IMR-90 (cell line): ENCODE measurements at regions not wholly inside any gene's neighbourhood (a gene's known extent, or its start where the extent isn't known, plus 50 kb on each side); places are given as distances from the start of the nearest gene placed in this dataset.

Source experiments
- ATAC-seq: fragments of 200-7000 bp; cut with Tn5 transposase; 2 replicates; pipeline ENCODE4 v1.9.1; 2020; ENCODE audit warnings: low read depth, mild to moderate bottlenecking, moderate library complexity
- BruUV-seq: library from RNA; stranded (reverse); fragments of 400-500 nt; replicated peaks from 2 replicates; lab custom pipeline; 2021; lab: Mats Ljungman, UMichigan
- CTCF ChIA-PET: fragments of 300-600 bp; formaldehyde crosslinking; extraction: SDS; loops from one replicate; lab custom pipeline; 2021; ENCODE audit warnings: antibody characterized with exemption; lab: Yijun Ruan, JAX
- POLR2A ChIA-PET: fragments of 300-600 bp; sonication (Branson Sonifier 250); formaldehyde crosslinking; loops from one replicate; lab custom pipeline; 2022; ENCODE audit warnings: antibody characterized with exemption; ENCODE audit not compliant: unreplicated experiment; lab: Charles Lee
- DNase-seq: peaks from one replicate; pipeline ENCODE4 v3.0.0; 2013
- H2AFZ ChIP-seq: replicated peaks from 2 replicates; pipeline ENCODE3; 2013; ENCODE audit warnings: low read length, mild to moderate bottlenecking; ENCODE audit not compliant: poor library complexity
- H2AK5ac ChIP-seq: 2 replicates; pipeline ENCODE4 v1.6.1; 2013; ENCODE audit warnings: low read depth, low read length, inconsistent platforms
- H2AK9ac ChIP-seq: replicated peaks from 2 replicates; pipeline ENCODE3; 2013; ENCODE audit warnings: mild to moderate bottlenecking, low read depth, low read length, moderate library complexity; ENCODE audit not compliant: poor library complexity
- H2BK120ac ChIP-seq: 2 replicates; pipeline ENCODE4 v1.6.1; 2013; ENCODE audit warnings: low read depth, low read length, inconsistent platforms
- H2BK15ac ChIP-seq: 3 replicates; pipeline ENCODE4 v1.6.1; 2013; ENCODE audit warnings: low read depth, low read length, inconsistent platforms
- H2BK20ac ChIP-seq: 2 replicates; pipeline ENCODE4 v1.6.1; 2013; ENCODE audit warnings: low read depth, mild to moderate bottlenecking, inconsistent platforms, low read length, moderate library complexity
- H2BK5ac ChIP-seq: 2 replicates; pipeline ENCODE4 v1.6.1; 2013; ENCODE audit warnings: mild to moderate bottlenecking, low read depth, low read length, inconsistent platforms; ENCODE audit not compliant: poor library complexity, severe bottlenecking
- H3K14ac ChIP-seq: replicated peaks from 2 replicates; pipeline ENCODE4 v1.6.1; 2013; ENCODE audit warnings: low read depth, low read length, inconsistent platforms
- H3K18ac ChIP-seq: 2 replicates; pipeline ENCODE4 v1.6.1; 2013; ENCODE audit warnings: low read depth, low read length, control low read depth
- H3K23ac ChIP-seq: 2 replicates; pipeline ENCODE4 v1.6.1; 2013; ENCODE audit warnings: low read depth, low read length, inconsistent platforms
- H3K27ac ChIP-seq: 2 replicates; pipeline ENCODE4 v1.5.1; 2013; ENCODE audit warnings: mild to moderate bottlenecking, control low read depth, low read length; ENCODE audit not compliant: insufficient read depth
- H3K27me3 ChIP-seq: 2 replicates; pipeline ENCODE4 v1.6.1; 2013; ENCODE audit warnings: low read length; ENCODE audit not compliant: control insufficient read depth, insufficient read depth
- H3K36me3 ChIP-seq: 2 replicates; pipeline ENCODE4 v1.6.1; 2013; ENCODE audit warnings: low read length, mixed read lengths; ENCODE audit not compliant: control insufficient read depth, insufficient read depth
- H3K4ac ChIP-seq: 2 replicates; pipeline ENCODE4 v1.6.1; 2013; ENCODE audit warnings: low read depth, low read length, inconsistent platforms
- H3K4me1 ChIP-seq: 2 replicates; pipeline ENCODE4 v1.6.1; 2013; ENCODE audit warnings: low read length, mixed read lengths; ENCODE audit not compliant: control insufficient read depth, insufficient read depth
- H3K4me2 ChIP-seq: 2 replicates; pipeline ENCODE4 v1.6.1; 2013; ENCODE audit warnings: low read depth, mild to moderate bottlenecking, control low read depth, low read length, moderate library complexity
- H3K4me3 ChIP-seq: 2 replicates; pipeline ENCODE4 v1.5.1; 2013; ENCODE audit warnings: low read depth, mild to moderate bottlenecking, control low read depth, low read length, moderate library complexity; ENCODE audit not compliant: insufficient read depth
- H3K56ac ChIP-seq: 2 replicates; pipeline ENCODE4 v1.6.1; 2013; ENCODE audit warnings: low read length, inconsistent platforms; ENCODE audit not compliant: insufficient read depth; ENCODE audit errors: extremely low read depth
- H3K79me1 ChIP-seq, 2 experiments: 2 replicates each; pipeline ENCODE4 v1.6.1; 2013; ENCODE audit warnings: low read length in 2 of 2, inconsistent platforms in 1 of 2, low read depth in 1 of 2
- H3K9ac ChIP-seq: 2 replicates; pipeline ENCODE4 v1.6.1; 2013; ENCODE audit warnings: low read depth, low read length, control low read depth
- H3K9me1 ChIP-seq: 2 replicates; pipeline ENCODE4 v1.6.1; 2013; ENCODE audit warnings: low read length, inconsistent platforms; ENCODE audit not compliant: insufficient read depth
- H3K9me3 ChIP-seq: 2 replicates; pipeline ENCODE4 v1.6.1; 2013; ENCODE audit warnings: low read length; ENCODE audit not compliant: control insufficient read depth, insufficient read depth
- H4K20me1 ChIP-seq: 2 replicates; pipeline ENCODE4 v1.6.1; 2013; ENCODE audit warnings: low read length, inconsistent platforms; ENCODE audit not compliant: insufficient read depth
- H4K5ac ChIP-seq: 2 replicates; pipeline ENCODE4 v1.6.1; 2013; ENCODE audit warnings: mild to moderate bottlenecking, low read depth, low read length, control low read depth
- H4K8ac ChIP-seq, 2 experiments: 2 replicates each; pipeline ENCODE4 v1.6.1; 2013; ENCODE audit warnings: low read depth in 2 of 2, low read length in 2 of 2, control low read depth in 1 of 2, inconsistent platforms in 1 of 2
- H4K91ac ChIP-seq: 2 replicates; pipeline ENCODE4 v1.6.1; 2013; ENCODE audit warnings: low read depth, low read length, inconsistent platforms; ENCODE audit not compliant: insufficient read depth
- BHLHE40 ChIP-seq: fragments of 150-350 bp; IDR thresholded peaks from 2 replicates; pipeline ENCODE4 v1.6.1; 2016; ENCODE audit warnings: mild to moderate bottlenecking, low read depth, low read length
- CEBPB ChIP-seq: IDR thresholded peaks from 2 replicates; pipeline ENCODE4 v1.6.1; 2012; ENCODE audit warnings: low read depth, low read length, improper control_type of control experiment
- CHD1 ChIP-seq: IDR thresholded peaks from 2 replicates; pipeline ENCODE4 v1.6.1; 2012; ENCODE audit warnings: low read depth, low read length, improper control_type of control experiment
- CTCF ChIP-seq: conservative IDR thresholded peaks from 2 replicates; pipeline ENCODE4 v1.5.1; 2012; ENCODE audit warnings: mild to moderate bottlenecking, low read depth, low read length, improper control_type of control experiment
- ELK1 ChIP-seq: fragments of 150-350 bp; IDR thresholded peaks from 2 replicates; pipeline ENCODE4 v1.6.1; 2016; ENCODE audit warnings: low read depth, mild to moderate bottlenecking, low read length, moderate library complexity, borderline replicate concordance
- FOS ChIP-seq: fragments of 150-350 bp; IDR thresholded peaks from 2 replicates; pipeline ENCODE4 v1.6.1; 2016; ENCODE audit warnings: low read depth, low read length
- MAFK ChIP-seq: IDR thresholded peaks from 2 replicates; pipeline ENCODE4 v1.6.1; 2012; ENCODE audit warnings: low read depth, low read length, improper control_type of control experiment
- MAZ ChIP-seq: IDR thresholded peaks from 2 replicates; pipeline ENCODE4 v1.6.1; 2012; ENCODE audit warnings: low read depth, mild to moderate bottlenecking, low read length, improper control_type of control experiment, moderate library complexity, borderline replicate concordance
- MXI1 ChIP-seq: IDR thresholded peaks from 2 replicates; pipeline ENCODE4 v1.6.1; 2012; ENCODE audit warnings: low read depth, mild to moderate bottlenecking, low read length, moderate library complexity, borderline replicate concordance
- NFE2L2 ChIP-seq: fragments of 150-350 bp; IDR thresholded peaks from 2 replicates; pipeline ENCODE4 v1.6.1; 2016; ENCODE audit warnings: low read depth, mild to moderate bottlenecking, low read length
- RAD21 ChIP-seq: IDR thresholded peaks from 2 replicates; pipeline ENCODE4 v1.6.1; 2012; ENCODE audit warnings: low read length, improper control_type of control experiment
- RCOR1 ChIP-seq: IDR thresholded peaks from 2 replicates; pipeline ENCODE4 v1.6.1; 2012; ENCODE audit warnings: mild to moderate bottlenecking, low read length, improper control_type of control experiment; ENCODE audit not compliant: insufficient replicate concordance
- RFX5 ChIP-seq: IDR thresholded peaks from 2 replicates; pipeline ENCODE4 v1.8.0; 2012; ENCODE audit warnings: low read depth, mild to moderate bottlenecking, low read length, moderate library complexity
- SMC3 ChIP-seq: fragments of 150-350 bp; IDR thresholded peaks from 2 replicates; pipeline ENCODE4 v1.6.1; 2016; ENCODE audit warnings: low read depth, mild to moderate bottlenecking, antibody characterized with exemption, low read length, moderate library complexity
- dilution Hi-C: fragments of 300-500 bp; cut with HindIII; formaldehyde crosslinking; loops from one replicate; pipeline ENCODE4 v1.14.3; 2018; ENCODE audit warnings: low sequenced_read_pairs; ENCODE audit not compliant: unreplicated experiment
- in situ Hi-C: fragments of 300-500 bp; cut with MboI; formaldehyde crosslinking; loops from 3 replicates; pipeline ENCODE4 v1.14.3; 2019; ENCODE audit warnings: low sequenced_read_pairs, inconsistent platforms, mixed read lengths
- intact Hi-C: fragments of 100-400 bp; cut with micrococcal nuclease; formaldehyde crosslinking; loops from 2 replicates; pipeline ENCODE4 v1.10.0; 2022
- TF ChIP-seq, protein P1 (sequence below): fragments of 150-350 bp; IDR thresholded peaks from 2 replicates; pipeline ENCODE4 v1.6.1; 2017; ENCODE audit warnings: mild to moderate bottlenecking, antibody characterized with exemption, low read length, low read depth

DNA sequence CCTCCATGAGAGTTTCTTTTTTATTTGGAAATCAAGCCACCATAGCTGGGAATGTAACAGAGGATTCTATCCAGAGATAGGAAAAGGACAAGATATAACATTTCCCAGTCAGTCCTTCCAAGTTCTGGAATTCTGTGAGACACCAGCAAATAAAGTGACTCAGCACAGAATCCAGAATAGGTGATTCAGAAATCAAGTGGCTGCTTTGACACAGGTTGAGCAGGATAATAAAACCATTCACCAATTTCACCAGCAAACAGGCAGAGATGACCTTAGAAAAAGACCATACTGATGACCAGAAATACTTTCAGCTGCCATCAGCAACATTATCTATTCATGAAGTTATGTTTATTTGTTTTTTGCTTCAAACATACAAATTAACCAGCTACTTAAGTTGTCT, 491.5 kb upstream of the TUSC1 start:
- H3K23ac ChIP-seq: no peak overlapping the region
- H3K4me3 ChIP-seq: no peak overlapping the region
- no peak overlapping the region for H3K27ac ChIP-seq
- H2AFZ ChIP-seq: no peak overlapping the region
- peak overlapping the region; percentile 72 for H2BK5ac ChIP-seq
- no peak overlapping the region for H4K91ac ChIP-seq
- H4K8ac ChIP-seq: 0 out of 4 replicates have a peak overlapping the region, but pooled peaks of 1 of the 2 experiments have one; percentile 9
- H2AK5ac ChIP-seq: no peak overlapping the region
- ChIA-PET CTCF (no interaction called here), POLR2A (no interaction called here)
- no peak overlapping the region for H2BK15ac ChIP-seq
- no peaks in the 10 kb centered on the region for H3K27me3 ChIP-seq
- peaks cover 1% of the 10 kb centered on the region; the same call in 1 of the 2 replicates for H3K4me1 ChIP-seq
- DNase-seq (peak; percentile 13), ATAC-seq (no peak)
- H3K18ac ChIP-seq: no peak overlapping the region
- H3K4me2 ChIP-seq: peak overlapping the region; percentile 30; the same call in 1 of the 2 replicates
- H4K5ac ChIP-seq: no peak overlapping the region
- no peak overlapping the region for H3K14ac ChIP-seq
- H2BK20ac ChIP-seq: no peak overlapping the region; the same call in 1 of the 2 replicates
- H3K9ac ChIP-seq: no peak overlapping the region
- dilution Hi-C loops (no loop called here), intact Hi-C loops (loop anchor here (5.0 to 10.0 kb wide), 4 partner anchors 53 to 205 kb away; no protein-coding TSS in a partner anchor), in situ Hi-C loops (no loop called here)
- H4K20me1 ChIP-seq: no peaks in the 10 kb centered on the region
- H3K79me1 ChIP-seq: no peaks in the 10 kb centered on the region
- no peak overlapping the region for H3K4ac ChIP-seq
- H2BK120ac ChIP-seq: 0 out of 2 replicates have a peak overlapping the region, but pooled peaks have one; percentile 4
- BruUV-seq: no TSS peak
- no peak overlapping the region for H3K56ac ChIP-seq
- H3K9me1 ChIP-seq: no peaks in the 10 kb centered on the region
- no peaks in the 10 kb centered on the region for H3K36me3 ChIP-seq
- TF ChIP-seq SMC3: no peak
- TF ChIP-seq ELK1: no peak
- TF ChIP-seq MXI1: no peak
- no peak for TF ChIP-seq RFX5
- no peak for TF ChIP-seq CEBPB
- no peak for TF ChIP-seq CHD1
- TF ChIP-seq MAFK: no peak
- no peak for TF ChIP-seq MAZ
- TF ChIP-seq RAD21: no peak
- no peak for TF ChIP-seq CTCF
- no peak for TF ChIP-seq FOS
- TF ChIP-seq RCOR1: no peak
- no peak for TF ChIP-seq NFE2L2
- TF ChIP-seq, protein P1, sequence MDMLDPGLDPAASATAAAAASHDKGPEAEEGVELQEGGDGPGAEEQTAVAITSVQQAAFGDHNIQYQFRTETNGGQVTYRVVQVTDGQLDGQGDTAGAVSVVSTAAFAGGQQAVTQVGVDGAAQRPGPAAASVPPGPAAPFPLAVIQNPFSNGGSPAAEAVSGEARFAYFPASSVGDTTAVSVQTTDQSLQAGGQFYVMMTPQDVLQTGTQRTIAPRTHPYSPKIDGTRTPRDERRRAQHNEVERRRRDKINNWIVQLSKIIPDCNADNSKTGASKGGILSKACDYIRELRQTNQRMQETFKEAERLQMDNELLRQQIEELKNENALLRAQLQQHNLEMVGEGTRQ: no peak
- TF ChIP-seq BHLHE40: no peak
- H2AK9ac ChIP-seq: no peak overlapping the region
- H3K9me3 ChIP-seq: no peaks in the 10 kb centered on the region
